Body of pancreas (tissue), 4 donors: ENCODE measurements at regions not wholly inside any gene's neighbourhood (a gene's known extent, or its start where the extent isn't known, plus 50 kb on each side); places are given as distances from the start of the nearest gene placed in this dataset.
A peak's percentile ranks its signal among the peaks of the same experiment; 100 is the strongest.

Experiments
- ATAC-seq: fragments of 150-250 bp; one replicate; pipeline ENCODE4 v1.9.1; 2016
- DNase-seq, 4 donors: peaks; one replicate each; pipeline ENCODE4 v3.0.0-alpha.2; 2019
- H3K27ac ChIP-seq, 4 donors: fragments of 200-600 bp; sonication (generic); 1 replicate in 3 of 4; 2 replicates in 1 of 4; pipeline versions ENCODE4 v1.5.1 to v1.6.1; 2016 to 2019; ENCODE audit warnings: mild to moderate bottlenecking in 1 of 4, mixed read lengths in 1 of 4, moderate library complexity in 1 of 4
- H3K27me3 ChIP-seq, 2 donors: fragments of 200-600 bp; sonication (generic); one replicate each; pipeline ENCODE4 v1.6.0; 2016; ENCODE audit warnings: mild to moderate bottlenecking in 1 of 2
- H3K36me3 ChIP-seq, 2 donors: fragments of 200-600 bp; sonication (generic); replicated peaks in 1 of 2; 2 replicates each; pipeline ENCODE4 v1.5.1; 2016; ENCODE audit warnings: low read depth in 2 of 2; ENCODE audit not compliant: insufficient read depth in 1 of 2
- H3K4me1 ChIP-seq: fragments of 200-600 bp; sonication (generic); one replicate; pipeline ENCODE4 v1.6.0; 2016
- H3K4me3 ChIP-seq, 2 donors: fragments of 200-600 bp; sonication (generic); 1 replicate in 1 of 2; 2 replicates in 1 of 2; pipeline ENCODE4 v1.5.1; 2016 to 2019
- H3K9me3 ChIP-seq, 3 donors: fragments of 200-600 bp; sonication (generic); 1 replicate in 2 of 3; 2 replicates in 1 of 3; pipeline ENCODE4 v1.5.1; 2016
- CTCF ChIP-seq, 7 experiments: fragments of 450-650 bp in 4 of 7; fragments of 200-600 bp in 3 of 7; sonication (generic) in 3 of 7; IDR thresholded peaks; one replicate each; pipeline ENCODE4 v1.5.1; 2016 to 2019; ENCODE audit warnings: antibody characterized with exemption in 7 of 7
- POLR2A ChIP-seq, 3 donors: fragments of 450-650 bp; IDR thresholded peaks; one replicate each; pipeline ENCODE4 v1.6.1; 2016; ENCODE audit warnings: antibody characterized with exemption in 3 of 3, mild to moderate bottlenecking in 2 of 3
- WGBS, 2 donors: methylation state at CpG; one replicate each; pipeline ENCODE4 v1.1.5; 2017; 5-methylcytosine and 5-hydroxymethylcytosine counted together
- intact Hi-C: fragments of 100-400 bp; cut with DNase I; formaldehyde crosslinking; loops from one replicate; pipeline ENCODE4 v1.15.1; 2023

GRCh38 chr12:91899056-91899455 is 246.6 kb downstream of the BTG1 start:
- Histone ChIP-seq H3K4me3 (no peak overlapping the region), H3K9me3 (no peaks in the 10 kb centered on the region), H3K27me3 (no peaks in the 10 kb centered on the region), H3K4me1 (peaks cover 11% of the 10 kb centered on the region), H3K27ac (no peak overlapping the region), H3K36me3 (no peaks in the 10 kb centered on the region)
- 0 to 4% methylated on average over 1 of the region's 1 CpG for WGBS, 2 donors
- TF ChIP-seq POLR2A (IDR thresholded peaks at IDR 0.05) (no peak), CTCF (IDR thresholded peaks at IDR 0.05) (no peak)
- ATAC-seq: no peak
- DNase-seq: no peak
- intact Hi-C loops: no loop called here

GRCh38 chr12:91897025-91897515 is 248.6 kb downstream of the BTG1 start:
- DNase-seq (no peak), ATAC-seq (no peak)
- TF ChIP-seq POLR2A (IDR thresholded peaks at IDR 0.05) (no peak), CTCF (IDR thresholded peaks at IDR 0.05) (no peak)
- no peaks in the 10 kb centered on the region for H3K36me3 ChIP-seq
- H3K27ac ChIP-seq: no peak overlapping the region
- peaks cover 17% of the 10 kb centered on the region for H3K4me1 ChIP-seq
- H3K4me3 ChIP-seq: no peak overlapping the region
- intact Hi-C loops: no loop called here
- 93 to 94% methylated on average over 5 of the region's 5 CpGs for WGBS, 2 donors
- H3K27me3 ChIP-seq: no peaks in the 10 kb centered on the region
- H3K9me3 ChIP-seq: no peaks in the 10 kb centered on the region

- Histone ChIP-seq H3K36me3 (no peaks in the 10 kb centered on the region), H3K4me3 (no peak overlapping the region), H3K4me1 (peaks cover 17% of the 10 kb centered on the region), H3K9me3 (no peaks in the 10 kb centered on the region), H3K27me3 (no peaks in the 10 kb centered on the region), H3K27ac (no peak overlapping the region)
- no peak for TF ChIP-seq POLR2A (IDR thresholded peaks at IDR 0.05)
- TF ChIP-seq CTCF (IDR thresholded peaks at IDR 0.05): no peak
- intact Hi-C loops: no loop called here
- 80 to 85% methylated on average over 5 of the region's 5 CpGs for WGBS, 2 donors
- DNase-seq: peak in 1 of 4 donors; percentile 20
- ATAC-seq: peak; percentile 42
Observed at GRCh38 chr12:91896286-91897024, 249.2 kb downstream of the BTG1 start.

GRCh38 chr12:91894911-91895310 is 250.7 kb downstream of the BTG1 start:
- peaks cover 17% of the 10 kb centered on the region for H3K4me1 ChIP-seq
- DNase-seq: no peak
- TF ChIP-seq POLR2A (IDR thresholded peaks at IDR 0.05): no peak
- TF ChIP-seq CTCF (IDR thresholded peaks at IDR 0.05): no peak
- no peaks in the 10 kb centered on the region for H3K27me3 ChIP-seq
- no peak overlapping the region for H3K27ac ChIP-seq
- no peak overlapping the region for H3K4me3 ChIP-seq
- no peaks in the 10 kb centered on the region for H3K9me3 ChIP-seq
- no peaks in the 10 kb centered on the region for H3K36me3 ChIP-seq
- intact Hi-C loops: no loop called here
- ATAC-seq: no peak

- Histone ChIP-seq H3K9me3 (no peaks in the 10 kb centered on the region), H3K4me1 (peaks cover 7% of the 10 kb centered on the region), H3K27me3 (no peaks in the 10 kb centered on the region), H3K27ac (no peak overlapping the region), H3K4me3 (no peak overlapping the region), H3K36me3 (no peaks in the 10 kb centered on the region)
- 40 to 46% methylated on average over 3 of the region's 3 CpGs for WGBS, 2 donors
- TF ChIP-seq POLR2A (IDR thresholded peaks at IDR 0.05): no peak
- TF ChIP-seq CTCF (IDR thresholded peaks at IDR 0.05): no peak
- intact Hi-C loops: no loop called here
- DNase-seq: no peak
- ATAC-seq: no peak
Observed at GRCh38 chr12:91893476-91893875, 252.2 kb downstream of the BTG1 start.
